H7 (cell line): ENCODE measurements at regions not wholly inside any gene's neighbourhood (a gene's known extent, or its start where the extent isn't known, plus 50 kb on each side); places are given as distances from the start of the nearest gene placed in this dataset.
A peak's percentile ranks its signal among the peaks of the same experiment; 100 is the strongest.
"Not testable (repeated sequence)": the region's sequence is repeated elsewhere in the genome, so short reads cannot be mapped to it uniquely, and the experiment has no call there.

Source experiments
- DNase-seq: peaks from one replicate; pipeline ENCODE4 v3.0.0; 2012
- H3K27me3 ChIP-seq: 2 replicates; pipeline ENCODE4 v1.6.0; 2011; ENCODE audit warnings: mild to moderate bottlenecking, low read length; ENCODE audit not compliant: control insufficient read depth, insufficient read depth
- H3K36me3 ChIP-seq: replicated peaks from 2 replicates; pipeline ENCODE4 v1.5.1; 2011; ENCODE audit warnings: low read length; ENCODE audit not compliant: control insufficient read depth, insufficient read depth
- H3K4me3 ChIP-seq: 2 replicates; pipeline ENCODE4 v1.5.1; 2011; ENCODE audit warnings: low read depth, mild to moderate bottlenecking, control low read depth, low read length, moderate library complexity; ENCODE audit not compliant: insufficient read depth

DNA sequence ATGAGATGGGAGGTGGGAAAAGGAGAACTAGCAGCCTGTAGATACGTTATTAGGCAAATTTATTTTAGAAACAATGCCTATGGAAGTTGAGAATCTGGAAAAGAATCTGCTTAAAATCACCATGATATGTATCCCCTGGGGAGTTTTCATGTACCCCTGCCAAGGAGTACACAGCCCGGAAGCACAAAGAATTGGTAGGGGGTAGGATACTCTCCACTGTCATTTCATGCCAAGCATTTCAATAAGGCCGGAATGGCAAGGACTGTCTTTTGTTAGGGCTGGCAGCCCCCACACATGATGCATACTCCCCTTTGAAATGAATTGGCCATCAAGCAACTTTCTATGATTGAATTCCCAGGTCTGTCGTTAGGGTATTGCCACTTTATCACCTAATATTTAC lies 111.5 kb upstream of the APP start:
- Histone ChIP-seq H3K4me3 (no peak overlapping the region), H3K36me3 (no peaks in the 10 kb centered on the region), H3K27me3 (no peaks in the 10 kb centered on the region)
- peak; percentile 24 for DNase-seq

DNA sequence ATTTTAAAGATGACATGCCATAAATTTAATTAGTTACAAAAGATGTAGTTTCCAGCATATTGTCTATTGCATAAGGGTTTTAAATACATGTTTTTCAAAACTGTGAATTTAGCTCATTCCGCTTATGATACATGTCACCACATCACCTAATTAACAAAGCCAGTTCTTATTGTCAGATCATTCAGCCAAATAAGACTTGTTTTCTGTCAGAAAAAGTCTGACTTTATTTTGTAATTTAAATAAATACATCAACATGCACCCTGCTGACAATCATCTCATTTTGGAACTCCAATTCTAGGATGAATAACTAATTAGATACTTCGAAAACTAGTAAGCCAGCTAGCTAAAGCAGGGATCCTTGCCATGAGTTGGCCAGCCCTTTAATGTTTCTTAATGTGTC lies 110.9 kb upstream of the APP start:
- Histone ChIP-seq H3K4me3 (no peak overlapping the region), H3K36me3 (no peaks in the 10 kb centered on the region), H3K27me3 (no peaks in the 10 kb centered on the region)
- no peak for DNase-seq

DNA sequence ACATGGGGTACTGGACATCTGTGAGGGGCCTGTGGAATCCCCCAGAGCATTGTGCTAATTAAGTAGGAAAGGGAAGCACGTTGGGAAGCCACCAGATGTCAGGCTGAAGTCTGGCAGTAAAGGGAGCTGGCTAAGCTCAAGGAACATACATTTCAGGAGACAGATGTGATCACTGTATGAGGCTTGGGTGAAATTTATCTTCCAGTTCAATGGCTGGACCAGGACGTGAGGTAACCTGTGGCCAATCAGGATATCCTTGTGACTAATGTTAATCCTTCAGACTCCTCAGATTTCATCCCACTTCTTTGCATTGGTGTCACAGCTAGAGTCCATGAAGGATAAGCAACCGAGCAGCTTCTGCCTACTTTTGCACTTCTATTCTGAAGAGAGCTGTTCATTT lies 110.2 kb upstream of the APP start:
- peak; percentile 6 for DNase-seq
- Histone ChIP-seq H3K27me3 (no peaks in the 10 kb centered on the region), H3K36me3 (no peaks in the 10 kb centered on the region), H3K4me3 (no peak overlapping the region)

DNA sequence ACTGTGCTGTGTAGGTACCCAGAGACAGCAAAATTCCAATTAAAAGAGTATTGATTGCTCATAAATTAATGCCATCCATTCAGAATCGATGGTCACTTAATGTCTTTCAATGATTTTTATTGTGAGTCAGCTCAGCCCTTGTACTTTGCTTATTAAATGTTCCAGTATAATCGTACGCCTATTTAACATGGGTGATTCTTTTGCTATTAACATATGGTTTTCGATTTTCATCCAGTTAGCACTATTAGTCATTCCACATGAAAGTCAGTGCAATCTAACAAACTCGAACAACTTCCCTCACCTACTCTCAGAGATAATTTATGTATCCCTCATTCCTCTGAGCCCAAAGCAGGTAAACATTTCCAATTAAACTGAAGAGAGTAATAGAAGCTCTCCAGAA lies 109.6 kb upstream of the APP start:
- no peak overlapping the region for H3K4me3 ChIP-seq
- H3K36me3 ChIP-seq, result no peaks in the 10 kb centered on the region
- H3K27me3 ChIP-seq, result no peaks in the 10 kb centered on the region
- no peak for DNase-seq

DNA sequence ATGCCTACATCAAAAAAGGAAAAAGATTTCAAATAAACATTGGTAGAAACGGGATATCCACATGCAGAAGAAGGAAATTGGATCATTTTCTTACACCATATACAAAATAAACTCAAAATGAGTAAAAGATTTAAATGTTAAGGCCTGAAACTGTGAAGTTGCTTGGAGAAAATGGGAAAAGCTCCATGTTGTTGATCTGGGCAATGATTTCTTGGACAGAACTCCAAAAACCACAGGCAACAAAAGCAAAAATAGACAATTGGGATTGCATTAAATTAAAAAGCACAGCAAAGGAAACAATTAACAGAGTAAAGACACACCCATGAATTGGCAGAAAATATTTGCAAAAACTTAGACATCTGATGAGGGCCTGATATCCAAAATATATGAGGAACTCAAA lies 105.2 kb upstream of the APP start:
- no peak for DNase-seq
- Histone ChIP-seq H3K4me3 (no peak overlapping the region), H3K36me3 (no peaks in the 10 kb centered on the region), H3K27me3 (no peaks in the 10 kb centered on the region)

DNA sequence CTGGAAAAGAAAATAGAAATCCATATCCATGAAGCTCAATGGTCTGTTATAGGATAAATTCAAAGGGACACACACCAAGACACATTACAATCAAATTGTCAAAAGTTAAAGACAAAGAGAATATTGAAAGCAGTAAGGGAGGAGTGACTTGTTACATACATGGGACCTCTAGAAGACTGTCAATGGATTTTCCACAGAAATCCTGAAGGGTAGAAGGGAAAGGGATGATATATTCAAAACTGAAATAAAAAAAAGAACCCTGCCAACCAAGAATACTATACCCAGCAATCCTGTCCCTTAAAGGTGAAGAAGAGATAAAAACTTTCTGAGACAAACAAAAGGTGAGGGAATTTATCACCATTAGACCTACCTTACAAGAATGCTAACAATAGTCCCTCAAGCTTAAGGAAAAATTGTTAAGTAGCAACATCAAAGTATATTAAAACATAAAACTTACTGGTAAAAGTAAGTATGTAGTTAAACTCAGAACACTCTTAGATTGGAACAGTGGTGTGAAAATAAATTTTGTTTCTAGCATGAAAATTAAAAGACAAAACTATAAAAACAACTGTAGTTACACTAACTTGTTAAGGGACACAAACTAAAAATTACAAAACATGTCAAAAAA lies 103.2 kb upstream of the APP start:
- no peak for DNase-seq
- Histone ChIP-seq H3K4me3 (no peak overlapping the region), H3K36me3 (no peaks in the 10 kb centered on the region), H3K27me3 (no peaks in the 10 kb centered on the region)

DNA sequence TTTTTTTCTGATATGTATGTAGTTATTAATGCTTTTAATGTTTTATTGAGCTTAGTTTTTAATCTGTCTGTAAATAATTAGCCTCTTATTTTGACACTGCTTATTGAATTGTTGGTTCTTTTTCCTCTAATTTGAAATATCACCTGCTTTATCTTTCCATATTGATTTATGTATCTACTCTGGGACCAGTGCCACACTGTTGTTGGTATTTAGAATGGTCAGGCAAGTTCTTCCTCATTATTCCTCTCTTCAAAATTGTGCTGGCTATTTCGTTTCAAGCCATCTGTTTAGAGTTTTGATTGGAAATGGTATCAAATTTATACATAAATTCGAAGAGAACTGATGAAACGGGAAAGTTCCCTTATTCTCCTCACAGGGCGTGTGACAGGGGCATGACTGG lies 96.8 kb upstream of the APP start:
- Histone ChIP-seq H3K4me3 (no peak overlapping the region), H3K36me3 (no peaks in the 10 kb centered on the region), H3K27me3 (no peaks in the 10 kb centered on the region)
- DNase-seq, result no peak

DNA sequence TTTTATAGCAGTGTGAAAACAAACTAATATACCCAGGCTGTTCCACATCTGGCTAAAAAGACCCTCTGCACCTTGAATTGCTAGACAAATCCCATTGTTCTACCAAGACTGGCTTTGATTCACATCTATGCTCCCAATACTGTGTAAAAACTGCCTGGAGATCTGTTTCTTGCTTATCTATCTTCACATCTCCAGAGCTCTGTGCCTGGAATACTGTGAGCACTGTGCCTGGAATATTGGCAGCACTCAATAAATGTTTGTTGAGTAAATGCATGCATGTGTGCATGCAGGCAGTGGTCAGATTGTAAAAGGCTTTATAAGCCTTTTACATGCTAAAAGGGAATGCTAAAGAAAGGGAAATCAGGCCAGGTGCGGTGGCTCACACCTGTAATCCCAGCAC lies 75.5 kb upstream of the APP start:
- no peaks in the 10 kb centered on the region for H3K27me3 ChIP-seq
- no peaks in the 10 kb centered on the region for H3K36me3 ChIP-seq
- H3K4me3 ChIP-seq, result no peak overlapping the region
- DNase-seq, result no peak

DNA sequence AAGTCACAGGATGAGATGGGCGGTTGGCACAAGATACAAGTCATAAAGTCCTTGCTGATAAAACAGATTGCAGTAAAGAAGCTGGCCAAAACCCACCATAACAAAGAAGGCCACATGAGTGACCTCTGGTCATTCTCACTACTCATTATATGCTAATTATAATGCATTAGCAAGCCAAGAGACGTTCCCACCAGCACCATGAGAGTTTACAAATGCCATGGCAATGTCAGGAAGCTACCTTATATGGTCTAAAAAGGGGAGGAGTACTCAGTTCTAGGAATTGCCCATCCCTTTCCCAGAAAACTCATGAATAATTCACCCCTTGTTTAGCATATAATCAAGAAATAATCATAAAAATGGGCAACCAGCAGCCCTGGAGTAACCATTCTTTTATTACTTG lies 74.9 kb upstream of the APP start:
- DNase-seq, result no peak
- no peaks in the 10 kb centered on the region for H3K27me3 ChIP-seq
- H3K36me3 ChIP-seq, result no peaks in the 10 kb centered on the region
- no peak overlapping the region for H3K4me3 ChIP-seq

DNA sequence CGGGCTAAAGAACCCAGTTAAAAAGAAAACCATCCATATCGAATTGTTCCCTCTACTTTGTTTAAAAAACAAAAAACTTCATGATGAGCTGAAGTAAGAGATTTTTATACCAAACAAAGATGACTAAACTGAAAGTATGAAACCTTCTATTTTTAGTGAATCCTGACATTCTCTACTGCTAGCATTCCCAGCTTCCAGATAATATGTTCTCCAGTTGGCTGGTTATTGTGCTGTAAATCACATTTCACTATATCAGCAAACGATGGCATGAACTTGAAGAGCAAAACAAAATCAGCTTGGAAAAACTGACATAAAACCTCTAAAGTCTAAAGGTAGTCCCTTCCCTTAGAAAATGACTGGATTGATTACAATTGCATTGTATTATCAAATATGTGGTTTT lies 68.1 kb upstream of the APP start:
- no peak for DNase-seq
- H3K27me3 ChIP-seq, result no peaks in the 10 kb centered on the region
- no peak overlapping the region for H3K4me3 ChIP-seq
- H3K36me3 ChIP-seq, result no peaks in the 10 kb centered on the region

DNA sequence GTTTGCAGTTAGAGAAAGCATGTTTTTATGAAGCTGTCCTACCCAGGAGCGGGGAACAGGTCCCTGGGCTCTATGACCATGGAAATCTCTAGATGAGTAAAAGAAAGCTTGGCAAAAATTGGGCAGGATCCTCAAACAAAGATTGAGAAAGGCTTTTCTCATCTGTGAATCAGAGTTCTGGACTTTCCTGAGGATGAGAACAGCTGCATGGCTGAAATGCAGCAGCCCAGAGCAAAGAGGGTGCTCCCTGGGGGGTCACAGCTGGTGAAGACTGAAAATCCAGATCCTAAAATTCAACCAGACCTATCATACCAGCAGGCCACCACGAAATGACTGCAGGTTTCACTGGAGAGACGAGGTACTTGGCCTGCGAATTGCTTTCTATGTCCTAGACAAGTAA lies 65.7 kb upstream of the APP start:
- Histone ChIP-seq H3K36me3 (no peaks in the 10 kb centered on the region), H3K4me3 (no peak overlapping the region), H3K27me3 (no peaks in the 10 kb centered on the region)
- peak; percentile 13 for DNase-seq

DNA sequence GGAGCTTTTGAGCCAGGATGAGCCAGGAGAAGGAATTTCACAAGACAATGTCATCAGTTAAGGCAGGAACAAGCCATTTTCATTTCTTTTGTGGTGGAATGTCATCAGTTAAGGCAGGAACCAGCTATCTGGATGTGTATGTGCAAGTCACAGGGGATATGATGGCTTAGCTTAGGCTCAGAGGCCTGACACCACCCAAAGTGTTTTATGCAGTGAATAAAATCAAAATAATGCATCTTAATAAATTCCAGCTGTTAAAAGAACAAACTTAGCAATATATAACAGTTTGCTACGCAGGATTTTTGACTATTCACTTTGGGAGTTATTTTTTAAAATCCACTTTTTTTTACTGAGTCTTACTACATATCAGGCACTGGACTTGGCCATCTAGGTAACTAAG lies 62.7 kb upstream of the APP start:
- H3K27me3 ChIP-seq, H3K36me3 ChIP-seq, H3K4me3 ChIP-seq, DNase-seq: not testable (repeated sequence)

DNA sequence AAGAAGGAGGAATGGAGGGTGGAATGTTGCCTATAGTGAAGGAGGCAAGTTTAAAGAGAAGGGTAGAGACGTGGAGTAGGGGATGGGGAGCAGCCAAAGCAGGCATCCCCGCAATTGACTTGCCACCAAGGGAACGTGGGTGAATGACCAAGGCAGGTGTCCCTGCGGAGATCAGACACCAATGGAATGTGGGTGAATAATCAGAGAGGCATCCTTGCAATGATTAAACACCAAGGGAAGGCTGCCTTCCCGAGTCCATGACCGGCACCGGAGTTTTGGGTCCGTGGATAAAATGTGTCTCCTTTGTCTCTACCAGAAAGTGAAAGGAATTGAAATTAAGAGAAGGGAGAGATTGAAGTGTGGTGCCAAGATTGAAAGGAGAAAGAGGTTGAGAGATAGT lies 61.9 kb upstream of the APP start:
- H3K4me3 ChIP-seq, result peak overlapping the region; percentile 28; the same call in 1 of the 2 replicates
- DNase-seq, H3K36me3 ChIP-seq, H3K27me3 ChIP-seq: not testable (repeated sequence)

DNA sequence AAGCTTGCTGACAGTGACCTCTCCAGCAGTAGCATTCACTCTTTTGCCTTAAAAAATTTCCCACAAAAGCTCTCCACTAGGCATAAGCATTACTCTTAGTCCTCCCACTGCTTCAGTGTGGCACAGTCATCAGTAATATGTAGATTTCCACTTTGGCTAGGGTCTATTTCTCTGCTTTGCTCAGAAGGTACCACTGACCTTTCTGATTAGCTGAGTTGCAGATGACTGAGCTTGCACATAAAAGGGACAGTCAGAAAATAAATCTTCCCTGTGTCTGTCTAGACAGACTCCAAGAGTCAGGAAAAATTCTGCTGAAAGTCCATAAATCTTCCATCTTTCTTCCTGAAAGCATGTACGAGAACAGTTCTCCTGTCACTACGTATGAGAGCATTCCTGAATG lies 56.6 kb upstream of the APP start:
- H3K36me3 ChIP-seq, result no peaks in the 10 kb centered on the region
- no peak overlapping the region for H3K4me3 ChIP-seq
- no peaks in the 10 kb centered on the region for H3K27me3 ChIP-seq
- no peak for DNase-seq

DNA sequence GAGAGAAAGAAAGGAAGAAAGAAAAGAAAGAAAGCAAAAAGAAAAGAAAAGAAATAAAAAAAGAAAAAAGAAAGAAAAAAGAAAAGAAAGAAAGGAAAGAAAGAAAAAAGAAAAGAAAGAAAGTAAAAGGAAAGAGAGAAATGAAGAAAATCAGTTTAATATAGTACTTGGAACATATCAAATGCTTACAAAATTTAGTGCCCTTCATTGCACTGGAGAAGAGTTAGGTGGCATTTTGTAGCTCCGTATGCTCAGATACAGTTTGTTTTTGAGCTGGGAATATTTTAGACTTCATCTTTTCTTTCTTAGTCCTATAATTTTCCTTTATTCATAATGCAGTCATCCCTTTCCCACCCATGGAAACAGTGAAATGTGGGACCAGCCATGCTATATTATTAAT lies 56.2 kb upstream of the APP start:
- DNase-seq, result no peak
- Histone ChIP-seq H3K27me3 (no peaks in the 10 kb centered on the region), H3K4me3 (no peak overlapping the region), H3K36me3 (no peaks in the 10 kb centered on the region)

DNA sequence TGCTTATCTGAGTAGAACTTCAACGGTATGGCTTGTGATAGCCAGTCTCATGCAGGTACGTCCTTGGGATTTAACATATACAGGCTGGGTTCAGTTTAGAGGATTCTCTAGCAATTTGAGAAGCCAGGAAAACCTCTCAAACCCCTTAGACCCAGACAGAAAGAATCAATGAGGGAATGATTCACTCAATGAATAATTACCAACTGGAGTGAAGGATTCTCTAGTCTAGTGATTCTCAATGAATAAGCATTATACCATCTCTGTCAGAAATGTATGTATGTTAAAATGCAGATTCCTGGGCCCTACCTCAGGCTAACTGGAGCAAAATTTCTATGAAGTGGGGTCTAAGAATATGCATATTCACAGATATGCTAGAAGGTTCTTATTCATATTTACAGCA lies 54.5 kb upstream of the APP start:
- Histone ChIP-seq H3K27me3 (no peaks in the 10 kb centered on the region), H3K4me3 (no peak overlapping the region), H3K36me3 (no peaks in the 10 kb centered on the region)
- DNase-seq, result no peak
